Duodenal mucosa (tissue), 2 donors: ENCODE measurements at regions not wholly inside any gene's neighbourhood (a gene's known extent, or its start where the extent isn't known, plus 50 kb on each side); places are given as distances from the start of the nearest gene placed in this dataset.

Experiments
- H3K27ac ChIP-seq: one replicate; pipeline ENCODE4 v1.7.0; 2013; ENCODE audit warnings: low read depth, low read length
- H3K27me3 ChIP-seq, 2 donors: one replicate each; pipeline ENCODE4 v1.7.0; 2013; ENCODE audit warnings: low read length in 2 of 2, control low read depth in 1 of 2; ENCODE audit not compliant: insufficient read depth in 2 of 2, control insufficient read depth in 1 of 2
- H3K36me3 ChIP-seq, 2 donors: one replicate each; pipeline ENCODE4 v1.7.0; 2013; ENCODE audit warnings: low read length in 2 of 2, control low read depth in 1 of 2; ENCODE audit not compliant: insufficient read depth in 2 of 2, control insufficient read depth in 1 of 2
- H3K4me1 ChIP-seq, 2 donors: one replicate each; pipeline ENCODE4 v1.7.0; 2013; ENCODE audit warnings: low read length in 2 of 2, control low read depth in 1 of 2; ENCODE audit not compliant: insufficient read depth in 2 of 2, control insufficient read depth in 1 of 2
- H3K4me3 ChIP-seq, 2 donors: one replicate each; pipeline ENCODE4 v1.7.0; 2013; ENCODE audit warnings: low read length in 2 of 2, low read depth in 1 of 2
- H3K9ac ChIP-seq, 2 donors: one replicate each; pipeline ENCODE4 v1.7.0; 2013; ENCODE audit warnings: low read length in 2 of 2, low read depth in 1 of 2
- H3K9me3 ChIP-seq, 2 donors: one replicate each; pipeline ENCODE4 v1.7.0; 2013; ENCODE audit warnings: low read length in 2 of 2, control low read depth in 1 of 2; ENCODE audit not compliant: control insufficient read depth in 1 of 2

DNA sequence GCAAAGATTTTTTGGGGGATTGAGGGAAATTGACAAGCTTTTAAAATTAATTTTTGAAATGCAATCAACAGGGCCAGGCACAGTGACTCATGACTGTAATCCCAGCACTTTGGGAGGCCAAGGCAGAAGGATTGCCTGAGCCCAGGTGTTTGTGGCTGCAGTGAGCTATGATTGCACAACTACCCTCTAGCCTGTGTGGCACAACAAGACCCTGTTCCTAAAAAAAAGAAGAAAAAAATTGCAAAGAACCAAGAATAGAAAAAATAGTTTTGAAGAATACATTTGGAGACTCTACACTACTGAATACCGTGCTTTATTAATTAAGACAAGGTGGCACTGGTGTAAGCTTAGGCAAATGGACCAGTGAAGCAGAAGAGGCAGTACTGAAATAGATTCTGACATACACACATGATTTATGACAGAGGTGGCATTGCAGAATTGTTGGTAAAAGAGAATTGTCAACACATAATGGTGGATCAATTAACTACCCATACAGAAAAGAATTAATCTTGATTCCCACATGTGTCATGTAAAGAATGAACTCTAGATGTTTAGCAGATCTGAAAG is 443.3 kb upstream of the ATP11B start:
- H3K27me3 ChIP-seq, result no peaks in the 10 kb centered on the region
- H3K4me1 ChIP-seq, result no peaks in the 10 kb centered on the region

DNA sequence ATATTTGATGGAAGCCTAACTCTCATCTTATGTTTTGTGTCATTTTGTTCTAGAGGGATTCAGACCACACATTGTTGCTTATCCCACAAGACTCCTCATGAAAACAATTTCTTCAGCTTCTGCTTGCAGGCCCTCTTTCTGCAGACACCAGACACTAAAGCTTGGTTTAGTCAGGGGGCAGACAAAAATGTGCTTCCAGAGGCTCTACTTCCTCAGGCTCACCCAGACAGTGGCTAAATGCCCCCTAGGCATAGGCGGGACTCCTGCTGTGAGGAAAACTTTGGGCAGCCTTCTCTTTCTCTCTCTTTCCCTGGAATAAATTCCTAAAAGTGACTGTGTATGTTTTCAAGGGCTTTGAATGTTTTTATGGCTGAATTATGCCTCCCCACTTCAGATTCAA is 435.4 kb upstream of the ATP11B start:
- Histone ChIP-seq H3K9ac (no peak overlapping the region), H3K4me3 (no peak overlapping the region)

More for the DNA sequence above, 443.3 kb upstream of the ATP11B start:
- H3K9me3 ChIP-seq, result no peaks in the 10 kb centered on the region
- H3K4me3 ChIP-seq, result no peak overlapping the region
- no peaks in the 10 kb centered on the region for H3K36me3 ChIP-seq
- H3K9ac ChIP-seq, result no peak overlapping the region
- no peak overlapping the region for H3K27ac ChIP-seq

GRCh38 chr3:182364323-182364722 is 429.0 kb upstream of the ATP11B start:
- Histone ChIP-seq H3K9ac (no peak overlapping the region), H3K27me3 (no peaks in the 10 kb centered on the region), H3K27ac (no peak overlapping the region), H3K4me1 (no peaks in the 10 kb centered on the region), H3K36me3 (no peaks in the 10 kb centered on the region), H3K4me3 (no peak overlapping the region), H3K9me3 (no peaks in the 10 kb centered on the region)

More for the DNA sequence above, 435.4 kb upstream of the ATP11B start:
- no peaks in the 10 kb centered on the region for H3K9me3 ChIP-seq
- H3K36me3 ChIP-seq, result no peaks in the 10 kb centered on the region
- H3K27ac ChIP-seq, result no peak overlapping the region
- no peaks in the 10 kb centered on the region for H3K27me3 ChIP-seq
- H3K4me1 ChIP-seq, result no peaks in the 10 kb centered on the region

DNA sequence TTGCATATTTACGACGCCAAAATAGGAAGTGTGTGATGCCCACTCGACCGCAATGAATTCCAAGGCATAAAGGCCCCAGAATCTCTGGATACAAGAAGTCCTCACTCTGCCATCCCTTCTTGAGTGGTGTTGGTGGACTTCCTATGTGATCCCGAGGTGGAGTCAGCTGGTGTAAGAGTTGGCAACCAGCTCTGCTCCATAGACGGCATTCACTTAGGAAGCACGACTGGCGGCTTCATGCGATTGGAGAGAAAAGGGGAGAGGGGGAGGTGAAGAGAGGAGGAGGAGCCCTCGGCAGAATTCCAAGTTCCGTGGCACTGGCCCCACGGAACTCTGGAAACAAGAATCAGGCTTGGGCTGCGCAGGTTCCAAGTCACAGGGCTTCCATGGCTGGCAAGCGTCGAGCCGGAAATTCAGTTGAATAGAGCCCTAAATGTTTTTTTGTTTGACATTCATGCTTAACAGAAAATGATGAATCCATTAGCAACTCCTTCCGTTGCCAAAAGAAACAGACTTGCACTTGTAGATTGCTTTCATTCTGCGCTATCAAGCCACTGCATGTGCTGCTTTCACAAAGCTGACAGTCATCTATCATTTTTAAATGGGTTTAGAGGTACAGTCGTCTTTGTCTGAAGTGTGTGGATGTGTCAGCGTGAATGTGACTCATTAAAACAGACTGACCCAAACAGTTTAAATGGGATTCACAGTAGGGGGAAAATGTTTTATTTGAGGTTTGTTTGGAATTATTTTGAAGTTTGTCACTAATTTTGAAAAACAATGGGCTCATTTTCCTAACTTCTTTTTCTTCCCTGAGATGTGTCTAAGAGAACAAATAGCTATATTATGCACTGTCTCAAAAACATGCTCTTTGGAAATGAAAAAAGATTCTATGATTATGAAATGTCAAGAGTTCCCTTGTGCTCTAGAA is 428.3 kb upstream of the ATP11B start:
- Histone ChIP-seq H3K9ac (no peak overlapping the region), H3K4me3 (no peak overlapping the region), H3K27me3 (no peaks in the 10 kb centered on the region), H3K9me3 (no peaks in the 10 kb centered on the region), H3K27ac (no peak overlapping the region), H3K4me1 (no peaks in the 10 kb centered on the region), H3K36me3 (no peaks in the 10 kb centered on the region)

DNA sequence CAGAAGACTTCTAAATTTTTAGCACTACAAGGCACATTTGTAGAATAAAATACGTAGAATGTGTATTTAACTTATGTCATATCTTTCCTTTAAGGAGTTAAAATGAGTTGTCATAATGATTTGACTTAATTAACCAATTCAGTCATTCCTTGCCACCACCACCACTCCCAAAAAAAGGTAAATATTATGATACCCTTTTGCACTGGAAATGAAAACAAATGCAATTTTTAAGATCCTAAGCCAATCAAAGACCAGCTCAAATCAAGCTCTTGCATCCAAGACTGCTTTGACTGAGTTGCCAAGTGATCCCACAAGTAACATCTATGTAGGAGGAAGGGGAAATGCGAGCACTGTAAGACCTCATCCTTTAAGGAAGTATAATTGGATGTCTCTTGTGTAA is 426.6 kb upstream of the ATP11B start:
- H3K9me3 ChIP-seq, result no peaks in the 10 kb centered on the region
- H3K4me1 ChIP-seq, result no peaks in the 10 kb centered on the region
- H3K27me3 ChIP-seq, result no peaks in the 10 kb centered on the region
- no peak overlapping the region for H3K4me3 ChIP-seq
- no peaks in the 10 kb centered on the region for H3K36me3 ChIP-seq
- H3K27ac ChIP-seq, result no peak overlapping the region
- H3K9ac ChIP-seq, result no peak overlapping the region

DNA sequence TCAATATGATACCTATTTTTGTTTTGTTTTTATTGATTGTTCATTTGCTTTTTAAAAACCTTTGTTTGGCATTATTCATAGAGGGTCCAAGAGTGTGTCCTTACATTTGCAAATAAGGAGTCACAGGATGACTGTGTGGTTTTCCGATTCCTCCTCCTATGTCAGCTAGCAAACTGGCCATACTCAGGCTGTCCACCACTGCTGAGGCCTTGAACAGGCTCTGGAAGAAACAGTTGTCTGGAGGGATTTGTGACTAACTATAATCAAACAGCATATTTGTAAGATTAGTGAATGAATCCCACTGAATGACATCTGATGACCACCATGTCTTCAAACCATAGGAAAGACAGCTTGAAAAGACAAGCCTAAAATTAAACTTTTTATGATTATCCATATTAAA is 423.4 kb upstream of the ATP11B start:
- H3K9me3 ChIP-seq, result no peaks in the 10 kb centered on the region
- H3K27ac ChIP-seq, result no peak overlapping the region
- H3K4me1 ChIP-seq, result no peaks in the 10 kb centered on the region
- H3K36me3 ChIP-seq, result no peaks in the 10 kb centered on the region
- no peak overlapping the region for H3K9ac ChIP-seq
- no peaks in the 10 kb centered on the region for H3K27me3 ChIP-seq
- H3K4me3 ChIP-seq, result no peak overlapping the region

- Histone ChIP-seq H3K36me3 (no peaks in the 10 kb centered on the region), H3K4me1 (no peaks in the 10 kb centered on the region), H3K4me3 (no peak overlapping the region), H3K9ac (no peak overlapping the region), H3K27ac (no peak overlapping the region), H3K9me3 (no peaks in the 10 kb centered on the region), H3K27me3 (no peaks in the 10 kb centered on the region)
Observed at GRCh38 chr3:182370949-182371348, 422.4 kb upstream of the ATP11B start.

DNA sequence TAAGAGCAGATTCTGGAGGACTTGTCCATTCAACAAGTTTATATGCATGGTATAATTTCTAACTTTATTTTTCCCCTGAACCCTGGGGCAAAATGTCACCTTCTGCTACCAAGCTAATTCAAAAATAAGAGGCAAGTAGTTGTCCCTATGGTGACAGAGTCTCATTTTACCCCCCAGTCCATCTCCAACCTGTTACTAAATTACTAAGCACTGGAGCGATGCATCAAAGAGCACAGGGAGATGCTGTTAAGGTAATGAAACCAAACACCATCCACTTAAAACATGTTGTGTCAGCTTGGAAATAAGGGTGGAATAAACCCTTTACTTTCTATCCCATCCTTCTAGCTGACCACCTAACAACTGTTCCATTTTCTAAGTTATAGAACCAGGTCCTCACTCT is 417.4 kb upstream of the ATP11B start:
- Histone ChIP-seq H3K9me3 (no peaks in the 10 kb centered on the region), H3K27me3 (no peaks in the 10 kb centered on the region), H3K9ac (no peak overlapping the region), H3K4me1 (no peaks in the 10 kb centered on the region), H3K4me3 (no peak overlapping the region), H3K27ac (no peak overlapping the region), H3K36me3 (no peaks in the 10 kb centered on the region)

DNA sequence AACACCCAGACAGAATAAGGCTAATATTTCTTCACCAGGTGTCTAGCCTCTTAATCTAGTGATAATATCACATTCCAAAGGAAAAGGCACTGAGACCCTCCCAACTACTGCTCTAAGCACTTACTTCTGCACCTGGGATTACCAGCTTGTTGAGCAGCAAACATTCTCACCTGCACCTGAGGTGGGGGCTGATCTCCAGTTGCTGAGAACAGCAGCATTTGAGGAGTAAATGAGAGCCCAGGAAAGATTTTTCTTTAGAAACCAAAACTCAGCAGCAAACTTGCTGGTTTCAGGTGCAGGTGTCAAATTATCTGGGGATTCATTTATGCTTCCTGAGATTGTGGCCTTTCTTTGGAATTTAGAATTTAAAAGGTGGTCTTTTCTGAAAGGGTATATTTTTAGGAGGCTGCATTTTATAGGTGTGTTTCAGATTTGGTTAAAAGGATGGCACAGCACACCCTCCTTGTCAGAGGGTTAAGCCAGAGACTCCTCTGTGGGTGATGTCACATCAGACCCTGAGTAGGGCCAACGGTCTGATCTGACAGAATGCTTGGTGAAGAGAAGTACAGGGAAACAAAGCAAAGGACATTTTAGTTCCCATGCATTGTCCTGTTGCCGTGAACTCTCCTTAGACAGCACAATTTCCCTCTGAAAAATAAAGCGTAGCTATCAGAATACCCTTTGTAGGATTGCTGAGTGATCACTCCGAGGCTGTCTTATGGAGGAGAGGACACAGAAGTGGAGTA is 411.0 kb upstream of the ATP11B start:
- H3K4me1 ChIP-seq, result no peaks in the 10 kb centered on the region
- no peak overlapping the region for H3K4me3 ChIP-seq
- no peaks in the 10 kb centered on the region for H3K27me3 ChIP-seq
- H3K27ac ChIP-seq, result no peak overlapping the region
- no peaks in the 10 kb centered on the region for H3K36me3 ChIP-seq
- no peak overlapping the region for H3K9ac ChIP-seq
- H3K9me3 ChIP-seq, result no peaks in the 10 kb centered on the region

- Histone ChIP-seq H3K9ac (no peak overlapping the region), H3K27ac (no peak overlapping the region), H3K27me3 (no peaks in the 10 kb centered on the region), H3K4me1 (no peaks in the 10 kb centered on the region), H3K36me3 (no peaks in the 10 kb centered on the region), H3K9me3 (no peaks in the 10 kb centered on the region), H3K4me3 (no peak overlapping the region)
Observed at GRCh38 chr3:182384221-182384620, 409.1 kb upstream of the ATP11B start.
